HG02870 (cell line): ENCODE measurements at regions not wholly inside any gene's neighbourhood (a gene's known extent, or its start where the extent isn't known, plus 50 kb on each side); places are given as distances from the start of the nearest gene placed in this dataset.
"Not testable (repeated sequence)": the region's sequence is repeated elsewhere in the genome, so short reads cannot be mapped to it uniquely, and the experiment has no call there.

Experiments used
- ATAC-seq: cut with Tn5 transposase; IDR thresholded peaks from one replicate; pipeline ENCODE4 v1.9.1; 2021; ENCODE audit warnings: mild to moderate bottlenecking, moderate library complexity; ENCODE audit not compliant: unreplicated experiment

DNA sequence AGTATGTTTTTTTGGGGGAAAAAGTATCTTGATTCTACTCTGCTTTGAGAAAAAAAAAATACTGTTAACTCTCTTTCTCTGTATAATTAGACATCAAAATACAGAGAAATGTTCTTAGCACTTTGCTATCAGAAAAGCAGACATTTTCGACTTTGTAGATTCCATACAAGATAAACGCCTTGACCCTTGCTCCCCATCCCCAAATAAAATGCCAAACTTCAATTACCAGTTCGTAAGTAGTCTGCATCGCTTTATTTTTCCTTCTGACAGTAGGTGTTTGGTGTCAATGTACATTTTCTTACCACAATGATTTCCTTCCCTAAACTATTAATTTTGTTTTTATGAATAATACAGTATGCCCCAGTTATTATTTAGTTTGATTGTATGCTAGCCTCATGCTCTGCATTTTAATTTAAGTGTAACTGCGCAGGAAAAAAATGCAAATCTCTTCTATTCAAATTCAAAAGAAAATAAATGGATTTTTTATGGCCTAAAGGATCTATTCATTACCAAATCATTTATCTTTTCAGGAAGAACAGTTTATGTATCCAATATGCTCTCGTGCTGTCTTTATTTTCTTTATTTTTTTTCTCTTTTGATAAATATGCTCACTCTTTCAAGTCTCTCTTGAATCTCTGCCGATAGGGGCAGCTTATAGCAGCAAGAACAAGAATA, 84.8 kb upstream of the ZNF217 start:
- no peak for ATAC-seq

DNA sequence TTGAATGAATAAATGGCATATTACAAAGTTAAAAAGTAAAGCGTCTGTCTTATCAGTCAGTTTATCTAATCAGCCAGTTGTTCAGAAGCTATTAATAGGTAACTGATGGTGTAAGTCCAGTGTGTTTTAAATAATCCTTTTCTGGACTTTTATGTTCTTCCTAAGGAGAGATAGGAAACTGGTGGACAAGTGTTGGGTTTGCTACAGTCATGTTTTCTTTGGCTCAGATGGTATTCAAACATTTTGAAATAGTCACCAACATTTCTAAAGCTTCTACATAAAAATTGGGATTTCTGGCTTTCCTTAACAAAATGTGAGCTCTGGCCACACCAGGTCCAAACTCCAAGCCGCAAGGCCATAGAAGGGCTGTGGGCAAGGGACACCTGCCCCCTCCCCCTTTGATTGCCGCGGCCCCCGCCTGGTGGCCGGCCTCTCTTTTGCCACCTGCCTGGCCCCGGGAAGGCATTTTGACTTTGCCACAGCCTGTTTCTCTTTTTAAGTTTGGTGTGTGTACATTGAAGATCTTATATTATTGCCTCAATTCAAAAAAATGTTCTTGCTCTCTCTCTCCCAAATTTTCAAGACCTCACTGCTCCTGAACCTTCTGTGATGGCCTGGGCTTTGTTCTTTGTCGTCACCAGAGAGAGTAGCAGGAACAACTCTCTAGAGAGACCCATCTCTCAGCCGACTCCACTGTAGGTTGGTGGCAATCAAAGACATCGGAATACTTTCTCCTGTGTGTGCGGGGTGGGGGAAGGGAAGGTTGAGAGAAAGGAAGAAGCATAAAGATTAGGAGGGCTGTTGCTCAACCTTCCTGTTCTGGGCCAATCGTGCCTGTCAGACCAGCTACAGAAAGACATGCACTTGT, 84.0 kb upstream of the ZNF217 start:
- ATAC-seq, result no peak

DNA sequence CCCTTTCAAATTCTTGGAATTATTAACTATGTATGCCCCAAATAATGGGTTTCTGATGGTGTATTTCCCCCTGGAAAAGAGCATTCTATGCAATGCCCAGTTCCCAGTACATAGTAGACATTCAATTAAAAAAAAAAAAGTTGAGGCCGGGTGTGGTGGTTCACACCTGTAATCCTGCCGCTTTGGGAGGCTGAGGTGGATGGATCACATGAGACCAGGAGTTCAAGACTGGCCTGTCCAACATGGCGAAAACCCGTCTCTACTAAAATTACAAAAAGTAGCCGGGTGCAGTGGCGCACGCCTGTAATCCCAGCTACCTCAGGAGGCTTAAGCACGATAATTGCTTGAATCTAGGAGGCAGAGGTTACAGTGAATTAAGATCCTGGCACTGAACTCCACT, 83.3 kb upstream of the ZNF217 start:
- ATAC-seq, result no peak

DNA sequence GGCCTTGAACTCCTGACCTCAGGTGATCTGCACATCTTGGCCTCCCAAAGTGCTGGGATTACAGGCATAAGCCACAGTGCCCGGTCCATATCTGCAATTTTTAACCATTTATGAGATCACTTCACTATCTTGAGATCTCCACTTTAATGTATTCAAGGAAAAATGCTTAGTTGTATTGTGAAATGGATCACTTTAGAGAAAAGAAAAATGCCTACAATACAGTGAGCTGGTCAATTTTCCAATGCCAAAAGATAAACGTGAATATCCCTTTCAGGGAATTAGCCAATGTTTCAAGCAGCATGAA, 82.8 kb upstream of the ZNF217 start:
- ATAC-seq, result no peak

DNA sequence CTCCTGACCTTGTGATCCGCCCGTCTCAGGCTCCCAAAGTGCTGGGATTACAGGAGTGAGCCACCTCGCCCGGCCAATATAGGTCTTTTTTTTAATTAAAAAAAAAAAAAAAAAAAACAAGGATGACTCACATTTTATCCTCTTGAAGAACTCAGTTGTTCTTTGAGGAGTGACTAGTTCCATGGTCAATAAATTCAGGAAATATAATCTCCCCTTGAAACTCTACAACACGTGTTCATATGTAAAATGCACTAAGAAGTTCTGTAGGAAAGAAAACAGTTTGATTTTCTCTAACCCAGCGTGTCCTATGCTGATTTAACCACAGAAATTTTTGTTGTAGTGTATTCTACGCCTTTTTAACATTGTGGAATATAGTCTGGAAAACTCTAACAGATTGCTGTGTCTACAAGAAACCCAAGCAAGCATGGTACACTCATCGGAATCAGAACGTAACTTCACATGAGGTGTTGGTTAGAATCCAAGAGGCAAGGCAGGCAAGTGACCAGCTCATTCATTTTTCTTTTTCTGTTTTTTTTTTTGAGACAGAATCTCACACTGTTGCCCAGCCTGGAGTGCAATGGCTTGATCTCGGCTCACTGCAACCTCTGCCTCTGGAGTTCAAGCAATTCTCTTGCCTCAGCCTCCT, 79.0 kb upstream of the ZNF217 start:
- no peak for ATAC-seq

DNA sequence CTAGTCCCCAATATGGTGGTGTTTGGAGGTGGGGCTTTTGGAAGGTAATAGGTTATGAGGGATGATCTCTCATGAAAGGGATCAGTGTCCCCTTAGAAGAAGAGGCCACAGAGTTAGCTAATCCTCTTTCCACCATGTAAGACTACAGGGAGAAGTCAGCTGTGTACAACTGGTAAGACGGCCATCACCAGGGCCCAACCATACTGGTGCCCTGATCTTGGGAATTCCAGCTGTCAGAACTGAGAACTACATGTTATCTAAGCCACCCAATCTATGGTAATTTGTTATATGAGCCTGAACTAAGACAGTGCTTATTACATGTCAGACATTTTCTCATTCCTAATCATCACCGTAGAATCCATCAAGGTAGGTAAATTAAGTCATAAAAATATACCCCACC, 77.7 kb upstream of the ZNF217 start:
- ATAC-seq, result no peak

DNA sequence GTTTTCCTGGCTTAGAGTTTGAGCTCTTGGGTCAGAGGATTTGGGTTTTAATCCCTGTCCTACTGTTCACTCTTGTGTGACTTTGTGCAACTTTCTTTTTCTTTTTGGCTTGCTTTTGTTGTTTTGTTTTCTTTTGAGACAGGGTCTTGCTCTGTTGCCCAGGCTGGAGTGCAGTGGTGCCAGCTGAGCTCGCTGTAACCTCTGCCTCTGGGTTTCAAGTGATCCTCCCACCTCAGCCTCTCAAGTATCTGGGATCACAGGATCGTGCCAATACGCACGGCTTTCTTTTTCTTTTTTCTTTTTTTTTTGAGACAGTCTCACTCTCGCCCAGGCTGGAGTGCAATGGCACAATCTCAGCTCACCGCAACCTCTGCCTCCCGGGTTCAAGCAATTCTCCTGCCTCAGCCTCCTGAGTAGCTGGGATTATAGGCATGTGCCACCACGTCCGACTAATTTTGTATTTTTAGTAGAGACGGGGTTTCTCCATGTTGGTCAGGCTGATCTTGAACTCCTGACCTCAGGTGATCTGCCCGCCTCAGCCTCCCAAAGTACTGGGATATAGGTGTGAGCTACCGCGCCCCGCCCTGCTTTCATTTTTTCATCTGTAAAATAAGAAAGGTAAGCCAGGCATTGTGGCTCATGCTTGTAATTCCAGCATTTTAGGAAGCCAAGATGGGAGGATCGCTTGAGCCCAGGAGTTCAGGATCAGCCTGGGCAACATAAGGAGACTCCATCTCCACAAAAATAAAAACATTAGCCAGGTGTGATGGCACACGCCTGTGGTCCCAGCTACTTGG, 76.1 kb upstream of the ZNF217 start:
- not testable (repeated sequence) for ATAC-seq

DNA sequence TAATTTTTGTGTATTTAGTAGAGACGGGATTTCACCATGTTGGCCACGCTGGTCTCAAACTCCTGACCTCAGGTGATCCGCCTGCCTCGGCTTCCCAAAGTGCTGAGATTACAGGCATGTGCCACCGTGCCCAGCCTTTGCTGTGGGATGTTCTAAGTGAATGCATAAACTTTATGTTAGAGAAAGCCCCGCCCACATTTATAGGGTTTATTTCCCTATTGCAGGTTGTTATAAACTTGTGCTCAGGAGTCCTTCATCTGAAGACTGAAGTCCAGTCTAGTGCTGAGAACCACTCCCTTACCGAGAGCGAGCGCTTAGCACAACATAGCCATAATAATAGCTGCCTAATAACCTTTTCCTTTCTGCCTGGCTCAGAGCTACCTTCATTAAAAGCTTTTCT, 75.4 kb upstream of the ZNF217 start:
- no peak for ATAC-seq

DNA sequence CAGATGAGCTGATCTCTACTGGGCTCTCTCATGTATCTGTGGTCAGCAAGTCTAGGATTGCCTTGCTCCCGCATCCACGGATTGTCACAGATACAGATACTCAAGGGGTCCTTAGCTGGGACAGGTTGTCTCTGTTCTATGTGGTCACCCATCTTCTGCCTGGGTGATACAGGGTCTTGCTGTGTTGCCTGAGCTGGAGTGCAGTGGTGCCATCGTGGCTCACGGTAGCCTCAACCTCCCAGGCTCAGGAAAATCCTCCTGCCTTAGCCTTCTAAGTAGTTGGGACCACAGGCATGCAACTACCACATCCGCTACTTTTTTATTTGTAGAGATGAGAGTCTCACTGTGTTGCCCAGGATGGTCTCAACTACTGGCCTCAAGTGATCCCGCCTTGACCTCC, 72.5 kb upstream of the ZNF217 start:
- no peak for ATAC-seq

DNA sequence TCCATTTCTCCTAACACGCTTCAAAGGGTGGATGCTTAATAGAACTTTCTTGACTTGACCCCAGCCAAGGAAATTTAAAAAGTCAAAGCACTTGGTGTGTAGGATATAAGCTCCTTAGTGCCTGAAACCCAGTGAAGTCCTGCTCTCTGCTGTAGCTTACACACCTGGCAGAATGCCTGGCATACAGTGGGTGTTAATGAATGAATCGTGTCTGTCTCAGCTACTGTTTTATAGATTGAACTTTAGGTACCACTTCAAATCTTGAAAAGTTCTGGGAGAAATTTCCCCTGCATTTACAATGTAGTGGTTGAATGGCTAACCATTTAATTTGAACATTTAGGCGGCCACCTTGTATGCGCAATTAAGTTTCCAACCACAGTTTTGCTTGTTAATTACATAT, 70.5 kb upstream of the ZNF217 start:
- no peak for ATAC-seq

DNA sequence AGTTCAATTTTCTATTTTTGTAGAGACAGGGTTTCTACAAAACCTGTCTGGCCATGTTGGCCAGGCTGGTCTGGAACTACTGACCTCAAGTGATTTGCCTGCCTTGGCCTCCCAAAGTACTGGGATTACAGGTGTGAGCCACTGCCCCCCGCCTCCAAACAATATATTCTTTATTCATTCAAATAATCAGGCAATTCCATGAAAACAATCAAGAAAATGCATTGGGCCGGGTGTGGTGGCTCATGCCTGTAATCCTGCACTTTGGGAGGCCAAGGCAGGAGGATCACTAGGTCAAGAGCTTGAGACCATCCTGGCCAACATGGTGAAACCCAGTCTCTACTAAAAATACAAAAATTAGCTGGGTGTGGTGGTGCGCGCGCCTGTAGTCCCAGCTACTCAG, 69.9 kb upstream of the ZNF217 start:
- ATAC-seq, result not testable (repeated sequence)

DNA sequence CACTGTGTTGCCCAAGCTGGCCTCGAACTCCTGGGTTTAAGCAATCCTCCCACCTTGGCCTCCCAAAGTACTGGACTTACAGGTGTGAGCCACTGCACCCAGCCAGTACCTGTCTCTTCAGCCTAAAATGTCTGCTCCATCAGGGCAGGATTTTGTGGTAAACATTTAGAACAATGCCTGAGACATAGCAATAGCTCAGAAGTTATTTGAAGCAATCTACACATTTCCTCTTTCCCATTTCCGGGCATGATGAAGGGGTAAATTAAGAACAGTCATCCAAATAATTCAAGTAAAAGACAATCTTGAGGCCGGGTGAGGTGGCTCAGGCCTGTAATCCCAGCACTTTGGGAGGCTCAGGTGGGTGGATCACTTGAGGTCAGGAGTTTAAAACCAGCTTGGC, 69.0 kb upstream of the ZNF217 start:
- ATAC-seq, result no peak

DNA sequence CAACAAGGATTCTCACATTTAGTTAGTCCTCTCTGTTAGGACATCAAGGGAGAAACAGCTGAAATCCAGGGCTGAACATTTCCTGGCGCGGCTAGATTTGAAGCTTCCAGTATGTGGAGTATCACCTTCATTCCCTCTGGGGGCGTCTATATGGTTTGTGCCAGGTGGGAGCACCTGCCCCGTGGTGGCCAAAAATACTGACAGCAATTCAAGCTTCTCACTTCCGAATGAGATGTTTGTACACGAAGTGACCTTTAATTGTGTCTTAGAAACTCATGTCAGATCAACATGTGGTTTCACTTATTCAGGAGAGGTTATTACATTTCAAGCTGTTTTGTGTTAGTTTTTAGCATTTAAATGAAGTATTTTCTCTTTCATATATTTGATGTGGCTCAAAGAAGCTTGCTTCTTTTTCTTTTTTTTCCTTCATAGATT, 67.3 kb upstream of the ZNF217 start:
- peak; percentile 35 for ATAC-seq

DNA sequence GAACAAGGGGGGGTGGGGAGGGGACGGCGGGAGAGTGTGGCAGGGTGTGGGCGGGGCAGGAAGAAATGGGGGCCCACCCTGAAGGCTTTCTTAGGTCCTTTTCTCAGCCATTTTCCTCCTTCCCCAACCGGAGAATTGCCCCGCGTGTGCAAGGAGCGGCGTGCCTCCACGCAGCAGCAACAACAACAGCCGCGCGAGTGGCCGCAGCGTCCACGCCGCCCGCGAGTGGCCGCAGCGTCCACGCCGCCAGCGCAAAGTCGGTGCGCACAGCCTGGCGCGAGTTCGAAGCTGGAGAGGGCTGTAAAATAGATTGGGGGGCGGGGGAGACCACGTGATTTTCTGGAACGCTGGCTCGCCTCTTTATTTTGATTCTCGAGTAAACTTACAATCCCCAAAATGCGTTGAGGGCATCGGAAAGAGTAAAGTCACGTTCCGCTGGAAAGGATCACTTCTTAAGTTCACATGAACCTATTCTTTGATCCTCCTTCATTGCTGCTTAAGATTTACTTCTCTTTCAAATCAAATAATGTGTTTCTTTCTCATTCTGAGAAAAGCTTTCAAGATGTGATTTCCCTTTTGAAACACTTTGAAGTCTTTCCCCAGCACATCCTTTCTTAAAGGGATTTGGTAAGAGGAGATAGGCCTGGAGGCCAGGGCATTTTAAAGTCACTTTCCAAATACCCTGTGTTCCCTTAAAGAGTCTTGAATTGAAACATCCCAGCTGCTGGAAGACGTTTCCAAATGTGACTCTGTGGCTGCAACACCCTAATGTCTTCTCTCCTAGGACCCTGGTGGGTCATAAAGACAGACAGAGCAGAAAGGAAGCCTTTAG, 66.7 kb upstream of the ZNF217 start:
- peak; percentile 7 for ATAC-seq

DNA sequence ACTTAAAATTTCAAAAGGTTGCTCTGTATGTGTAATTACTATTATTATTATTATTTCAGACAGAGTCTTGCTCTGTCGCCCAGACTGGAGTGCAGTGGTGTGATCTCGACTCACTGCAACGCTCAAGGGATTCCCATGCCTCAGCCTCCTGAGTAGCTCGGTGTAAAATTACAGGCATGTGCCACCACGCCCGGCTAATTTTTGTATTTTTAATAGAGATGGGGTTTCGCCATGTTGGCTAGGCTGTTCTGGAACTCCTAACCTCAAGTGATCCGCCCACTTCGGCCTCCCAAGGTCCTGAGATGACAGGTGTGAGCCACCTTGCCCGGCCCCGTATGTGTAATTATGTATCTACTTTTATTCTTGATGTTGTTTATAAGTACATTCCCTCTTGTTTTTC, 65.3 kb upstream of the ZNF217 start:
- no peak for ATAC-seq

DNA sequence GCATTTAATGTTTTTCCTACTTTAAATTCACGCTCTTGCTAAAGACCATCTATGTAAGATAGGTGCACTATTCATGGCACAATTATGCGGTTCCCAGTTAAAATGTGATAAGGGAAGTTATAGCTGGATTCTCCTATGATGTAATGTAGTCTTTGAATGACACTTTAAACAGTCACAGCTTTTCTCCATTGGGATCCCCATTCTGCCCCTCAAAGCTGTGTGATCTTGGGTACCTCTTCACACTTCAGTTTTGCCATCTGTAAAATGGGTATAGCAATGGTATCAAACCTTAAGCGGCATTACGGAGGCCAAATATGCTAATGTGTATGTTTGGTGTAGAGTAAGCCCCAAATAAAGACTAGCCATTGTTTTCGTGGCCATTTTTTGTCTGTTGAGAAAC, 64.7 kb upstream of the ZNF217 start:
- no peak for ATAC-seq

DNA sequence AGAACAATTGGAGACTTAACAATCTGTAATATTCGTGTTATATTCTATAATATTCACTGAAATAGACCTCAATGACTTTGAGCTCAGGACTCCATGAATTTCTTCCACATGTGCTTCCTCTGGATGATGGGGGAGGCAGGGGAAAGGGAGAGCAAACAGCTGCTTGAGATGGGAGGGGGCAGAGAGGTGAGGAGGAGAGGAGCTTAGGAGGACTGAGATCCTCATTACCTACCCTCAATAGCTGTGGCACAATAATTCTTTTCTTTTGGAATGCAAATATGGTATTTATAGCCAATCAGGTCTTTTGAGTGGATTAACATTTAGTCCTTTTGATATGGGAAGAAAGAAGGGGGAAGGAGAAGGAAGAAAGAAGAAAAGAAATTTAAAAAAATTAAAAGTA, 64.1 kb upstream of the ZNF217 start:
- ATAC-seq, result no peak

DNA sequence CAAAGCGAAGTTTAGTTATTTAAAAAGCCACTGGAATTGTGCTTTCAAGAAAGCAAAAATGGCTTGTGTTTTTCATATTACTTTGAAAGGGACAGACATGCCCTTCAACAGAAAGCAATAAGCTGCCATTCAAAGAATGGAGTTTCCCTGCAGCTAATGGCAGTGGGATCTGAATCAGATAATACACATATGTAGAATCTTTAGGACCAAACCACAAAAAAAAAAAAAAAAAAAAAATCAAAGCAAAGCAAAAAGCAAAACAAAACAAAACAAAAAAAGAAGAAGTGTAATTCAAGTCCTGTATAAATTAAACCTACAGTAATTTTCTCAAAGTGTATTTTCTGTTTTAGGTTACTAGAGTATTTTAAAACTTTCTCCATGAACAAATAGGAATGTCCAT, 63.6 kb upstream of the ZNF217 start:
- no peak for ATAC-seq

DNA sequence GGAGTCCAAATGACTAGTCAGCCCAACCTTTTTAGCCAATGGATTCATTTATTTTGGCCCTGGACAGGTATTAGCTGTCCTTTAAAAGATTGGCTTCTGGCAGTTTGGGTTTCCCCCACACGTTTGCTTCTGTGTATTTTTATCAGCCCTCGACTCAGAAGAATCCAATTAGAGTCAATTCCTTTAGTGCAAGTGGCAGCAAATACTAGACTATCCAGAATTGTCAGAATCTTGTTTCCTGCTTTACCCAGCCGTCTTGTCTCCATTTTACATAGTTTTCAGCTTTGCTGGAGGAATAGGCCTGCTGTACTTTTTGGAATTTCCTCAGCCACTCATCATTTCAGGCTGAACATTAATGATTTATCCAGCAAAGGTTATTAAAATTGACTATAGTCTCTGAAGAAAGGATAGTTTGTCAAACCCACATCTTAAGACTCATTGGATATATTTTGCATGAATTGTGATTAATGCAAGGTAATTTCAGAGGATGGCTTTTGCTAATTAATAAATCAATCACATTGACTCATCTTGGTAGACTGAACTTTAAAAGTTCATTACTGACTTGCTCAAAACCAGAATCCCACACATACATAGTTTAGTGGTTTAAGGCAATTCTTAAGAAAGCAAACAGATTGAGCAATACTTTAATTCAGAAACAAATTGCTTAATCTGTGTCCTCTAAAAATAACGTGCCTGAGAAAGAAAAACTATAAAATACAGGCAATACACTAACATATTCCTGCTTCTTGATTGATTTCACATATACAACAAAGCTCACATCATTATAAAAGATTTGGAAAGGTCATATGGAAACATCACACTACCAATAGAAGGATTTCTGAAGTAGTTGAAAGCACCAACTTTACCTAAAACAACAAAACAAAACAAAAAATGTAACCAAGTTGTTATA, 62.9 kb upstream of the ZNF217 start:
- no peak for ATAC-seq
